Breast epithelium (tissue), 3 donors: ENCODE measurements at regions not wholly inside any gene's neighbourhood (a gene's known extent, or its start where the extent isn't known, plus 50 kb on each side); places are given as distances from the start of the nearest gene placed in this dataset.

ENCODE experiments used
- POLR2A ChIP-seq: fragments of 450-650 bp; IDR thresholded peaks from one replicate; pipeline ENCODE4 v1.6.1; 2016; ENCODE audit warnings: antibody characterized with exemption, mild to moderate bottlenecking, moderate library complexity
- POLR2AphosphoS5 ChIP-seq, 3 donors: sonication (generic); formaldehyde crosslinking; IDR thresholded peaks; one replicate each; pipeline ENCODE4 v1.6.1; 2017; ENCODE audit warnings: antibody characterized with exemption in 3 of 3
- TF ChIP-seq, protein P1 (sequence below), 3 donors: fragments of 450-650 bp; IDR thresholded peaks; one replicate each; pipeline ENCODE4 v1.5.1; 2016 to 2017; ENCODE audit warnings: antibody characterized with exemption in 3 of 3, mild to moderate bottlenecking in 3 of 3, moderate library complexity in 3 of 3

DNA sequence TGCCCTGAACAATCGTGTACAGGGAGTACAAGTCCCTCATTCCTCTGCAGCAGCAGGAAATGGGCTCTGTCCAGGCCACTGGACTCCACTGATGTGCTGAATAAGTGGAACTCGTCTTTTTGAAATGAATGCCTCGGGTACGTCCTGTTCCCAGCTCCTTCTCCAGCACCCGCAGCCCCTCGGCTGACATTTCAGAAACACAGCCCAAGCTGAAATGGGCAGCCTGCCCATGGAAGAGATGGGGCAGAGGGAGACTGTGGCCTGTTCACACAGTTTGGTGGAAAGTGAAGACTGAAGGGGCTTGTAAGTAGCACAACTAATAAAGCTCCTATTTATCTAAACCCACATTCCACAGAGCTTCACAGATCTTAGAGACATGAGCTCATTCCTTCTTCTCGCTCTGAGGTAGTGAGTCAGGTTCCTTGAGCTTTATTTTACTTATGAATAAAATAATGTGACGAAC lies 498.6 kb downstream of the TXNL1 start:
- TF ChIP-seq POLR2AphosphoS5 (IDR thresholded peaks at IDR 0.05) (no peak), POLR2A (no peak)
- TF ChIP-seq, protein P1, sequence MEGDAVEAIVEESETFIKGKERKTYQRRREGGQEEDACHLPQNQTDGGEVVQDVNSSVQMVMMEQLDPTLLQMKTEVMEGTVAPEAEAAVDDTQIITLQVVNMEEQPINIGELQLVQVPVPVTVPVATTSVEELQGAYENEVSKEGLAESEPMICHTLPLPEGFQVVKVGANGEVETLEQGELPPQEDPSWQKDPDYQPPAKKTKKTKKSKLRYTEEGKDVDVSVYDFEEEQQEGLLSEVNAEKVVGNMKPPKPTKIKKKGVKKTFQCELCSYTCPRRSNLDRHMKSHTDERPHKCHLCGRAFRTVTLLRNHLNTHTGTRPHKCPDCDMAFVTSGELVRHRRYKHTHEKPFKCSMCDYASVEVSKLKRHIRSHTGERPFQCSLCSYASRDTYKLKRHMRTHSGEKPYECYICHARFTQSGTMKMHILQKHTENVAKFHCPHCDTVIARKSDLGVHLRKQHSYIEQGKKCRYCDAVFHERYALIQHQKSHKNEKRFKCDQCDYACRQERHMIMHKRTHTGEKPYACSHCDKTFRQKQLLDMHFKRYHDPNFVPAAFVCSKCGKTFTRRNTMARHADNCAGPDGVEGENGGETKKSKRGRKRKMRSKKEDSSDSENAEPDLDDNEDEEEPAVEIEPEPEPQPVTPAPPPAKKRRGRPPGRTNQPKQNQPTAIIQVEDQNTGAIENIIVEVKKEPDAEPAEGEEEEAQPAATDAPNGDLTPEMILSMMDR (IDR thresholded peaks at IDR 0.05): no peak
